AG04449 (cell line): ENCODE measurements at regions not wholly inside any gene's neighbourhood (a gene's known extent, or its start where the extent isn't known, plus 50 kb on each side); places are given as distances from the start of the nearest gene placed in this dataset.

ENCODE experiments used
- CTCF ChIA-PET: fragments of 350-600 bp; formaldehyde crosslinking; extraction: SDS; loops from one replicate; lab custom pipeline; 2021; ENCODE audit warnings: antibody characterized with exemption; lab: Yijun Ruan, JAX
- POLR2A ChIA-PET: fragments of 400-600, 350-600 bp; formaldehyde crosslinking; extraction: SDS; loops from one replicate; lab custom pipeline; 2020; ENCODE audit warnings: antibody characterized with exemption, inconsistent platforms; lab: Yijun Ruan, JAX
- DNase-seq: peaks from one replicate; pipeline ENCODE4 v3.0.0-alpha.2; 2010; ENCODE audit warnings: low read depth, low spot score
- H3K4me3 ChIP-seq: 2 replicates; pipeline ENCODE4 v1.5.1; 2011; ENCODE audit warnings: low read depth, mild to moderate bottlenecking, control low read depth, low read length
- CTCF ChIP-seq: IDR thresholded peaks from one replicate; pipeline ENCODE4 v1.5.1; 2011; ENCODE audit warnings: mild to moderate bottlenecking, moderate library complexity, low read length, control low read depth, inconsistent platforms; ENCODE audit not compliant: insufficient read depth; ENCODE audit errors: missing control alignments

GRCh38 chr13:70324519-70324918, 216.3 kb upstream of the KLHL1 start:
- TF ChIP-seq CTCF: no peak
- no peak overlapping the region for H3K4me3 ChIP-seq
- POLR2A ChIA-PET: no interaction called here
- CTCF ChIA-PET: interaction anchor here (0.7 kb wide), 1 partner anchor 1634 kb away, joined by 3 read pairs; no protein-coding TSS in a partner anchor
- no peak for DNase-seq

GRCh38 chr13:70311191-70311590, 202.9 kb upstream of the KLHL1 start:
- ChIA-PET CTCF (no interaction called here), POLR2A (no interaction called here)
- H3K4me3 ChIP-seq: no peak overlapping the region
- TF ChIP-seq CTCF: no peak
- no peak for DNase-seq

- DNase-seq: no peak
- H3K4me3 ChIP-seq: no peak overlapping the region
- ChIA-PET CTCF (no interaction called here), POLR2A (no interaction called here)
- TF ChIP-seq CTCF: no peak
These were observed 202.3 kb upstream of the KLHL1 start for GRCh38 chr13:70310396-70311119.

GRCh38 chr13:70297189-70297616, 189.0 kb upstream of the KLHL1 start:
- CTCF ChIA-PET: no interaction called here
- DNase-seq: no peak
- no peak for TF ChIP-seq CTCF
- no peak overlapping the region for H3K4me3 ChIP-seq
- POLR2A ChIA-PET: no interaction called here

GRCh38 chr13:70284371-70284770, 176.1 kb upstream of the KLHL1 start:
- DNase-seq: no peak
- TF ChIP-seq CTCF: no peak
- POLR2A ChIA-PET: no interaction called here
- no peak overlapping the region for H3K4me3 ChIP-seq
- CTCF ChIA-PET: no interaction called here

GRCh38 chr13:70275841-70276240, 167.6 kb upstream of the KLHL1 start:
- ChIA-PET CTCF (no interaction called here), POLR2A (no interaction called here)
- DNase-seq: no peak
- no peak overlapping the region for H3K4me3 ChIP-seq
- no peak for TF ChIP-seq CTCF
